Mesodermal cell (in vitro differentiated cells): ENCODE measurements at regions not wholly inside any gene's neighbourhood (a gene's known extent, or its start where the extent isn't known, plus 50 kb on each side); places are given as distances from the start of the nearest gene placed in this dataset.
A peak's percentile ranks its signal among the peaks of the same experiment; 100 is the strongest.

Source experiments
- H3K27ac ChIP-seq: 2 replicates; pipeline ENCODE4 v1.7.0; 2013; ENCODE audit warnings: mild to moderate bottlenecking, low read depth, low read length, moderate library complexity; ENCODE audit not compliant: severe bottlenecking
- H3K36me3 ChIP-seq: 2 replicates; pipeline ENCODE4 v1.7.1; 2013; ENCODE audit warnings: mild to moderate bottlenecking, low read length, moderate library complexity; ENCODE audit not compliant: control insufficient read depth, insufficient read depth
- H3K4me1 ChIP-seq: one replicate; pipeline ENCODE4 v1.7.1; 2013; ENCODE audit warnings: mild to moderate bottlenecking, low read length; ENCODE audit not compliant: insufficient read depth, control insufficient read depth, poor library complexity, severe bottlenecking
- H3K4me3 ChIP-seq: 2 replicates; pipeline ENCODE4 v1.7.0; 2013; ENCODE audit warnings: low read length, control low read depth, mild to moderate bottlenecking; ENCODE audit not compliant: insufficient read depth, poor library complexity, severe bottlenecking; ENCODE audit errors: extremely low read depth
- H3K9me3 ChIP-seq: 2 replicates; pipeline ENCODE4 v1.7.1; 2013; ENCODE audit warnings: mild to moderate bottlenecking, low read length, moderate library complexity; ENCODE audit not compliant: control insufficient read depth
- WGBS, 2 experiments: methylation state at CpG; one replicate each; pipeline ENCODE4 v1.1.5; 2013; ENCODE audit warnings: missing lambda C conversion rate in 2 of 2; ENCODE audit not compliant: insufficient coverage in 2 of 2; 5-methylcytosine and 5-hydroxymethylcytosine counted together

DNA sequence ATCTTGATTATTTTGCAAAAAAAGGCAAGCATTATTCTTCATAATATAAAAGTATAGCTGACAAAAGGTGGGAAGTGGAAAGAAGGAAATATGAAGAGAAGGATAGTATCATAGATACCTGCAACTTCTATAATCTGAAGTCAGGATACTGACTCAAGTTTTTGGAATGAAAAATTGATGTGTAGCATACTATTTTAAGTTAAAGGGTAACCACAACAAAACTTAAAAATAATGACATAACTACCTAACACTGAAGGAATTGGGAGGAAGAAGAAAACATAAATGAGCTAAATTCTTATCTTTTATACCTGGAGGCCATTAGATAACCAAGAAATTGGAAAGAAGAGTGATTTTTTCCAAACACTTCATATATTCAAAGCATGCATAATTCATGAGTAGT lies 51.8 kb upstream of the TLE1 start:
- H3K4me3 ChIP-seq = no peak overlapping the region
- H3K27ac ChIP-seq = no peak overlapping the region
- H3K36me3 ChIP-seq = no peaks in the 10 kb centered on the region
- H3K4me1 ChIP-seq = peaks cover 9% of the 10 kb centered on the region
- H3K9me3 ChIP-seq = no peaks in the 10 kb centered on the region

DNA sequence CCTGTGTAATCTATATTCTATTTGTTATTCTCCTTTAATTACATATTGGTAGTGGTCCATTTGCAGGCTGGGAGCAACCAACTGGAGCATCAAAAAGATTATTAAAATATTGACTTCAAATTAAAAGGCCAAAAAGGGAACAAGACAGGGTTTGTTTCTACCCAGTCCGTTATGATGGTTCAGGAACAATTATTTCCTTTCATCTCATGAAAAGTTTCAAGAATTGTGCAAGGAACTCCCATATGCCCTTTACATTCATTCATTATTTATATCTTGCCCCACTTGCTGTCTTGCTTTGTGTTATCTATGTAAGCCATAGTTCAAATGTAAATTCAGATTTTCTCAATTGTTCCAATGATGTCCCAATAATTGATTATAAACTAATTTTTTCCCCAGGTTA lies 58.7 kb upstream of the TLE1 start:
- Histone ChIP-seq H3K4me3 (no peak overlapping the region), H3K27ac (no peak overlapping the region), H3K9me3 (no peaks in the 10 kb centered on the region), H3K36me3 (no peaks in the 10 kb centered on the region), H3K4me1 (no peaks in the 10 kb centered on the region)
- WGBS, 2 experiments = 100% methylated on average over 1 of the region's 1 CpG; no CpG with 5 or more reads in 1 of the 2 experiments

DNA sequence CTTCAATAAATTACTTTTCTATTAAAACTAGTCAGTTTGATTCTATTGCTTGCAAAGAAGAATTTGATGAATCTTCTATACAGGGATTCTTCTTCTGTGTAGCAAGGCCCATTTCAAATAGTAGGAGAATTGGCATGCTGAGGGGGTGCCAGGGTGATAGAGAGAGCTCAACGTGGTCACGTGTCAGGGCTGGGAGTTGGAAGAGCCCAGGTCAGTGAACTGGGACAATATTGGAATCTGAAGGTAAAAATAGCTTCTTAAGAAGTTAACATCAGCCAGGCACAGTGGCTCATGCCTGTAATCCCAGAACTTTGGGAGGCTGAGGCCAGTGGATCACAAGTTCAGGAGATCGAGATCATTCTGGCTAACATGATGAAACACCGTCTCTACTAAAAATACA lies 64.1 kb upstream of the TLE1 start:
- 91 to 94% methylated on average over 4 of the region's 4 CpGs for WGBS, 2 experiments
- Histone ChIP-seq H3K27ac (no peak overlapping the region), H3K4me1 (peaks cover 7% of the 10 kb centered on the region), H3K4me3 (no peak overlapping the region), H3K36me3 (no peaks in the 10 kb centered on the region), H3K9me3 (no peaks in the 10 kb centered on the region)

DNA sequence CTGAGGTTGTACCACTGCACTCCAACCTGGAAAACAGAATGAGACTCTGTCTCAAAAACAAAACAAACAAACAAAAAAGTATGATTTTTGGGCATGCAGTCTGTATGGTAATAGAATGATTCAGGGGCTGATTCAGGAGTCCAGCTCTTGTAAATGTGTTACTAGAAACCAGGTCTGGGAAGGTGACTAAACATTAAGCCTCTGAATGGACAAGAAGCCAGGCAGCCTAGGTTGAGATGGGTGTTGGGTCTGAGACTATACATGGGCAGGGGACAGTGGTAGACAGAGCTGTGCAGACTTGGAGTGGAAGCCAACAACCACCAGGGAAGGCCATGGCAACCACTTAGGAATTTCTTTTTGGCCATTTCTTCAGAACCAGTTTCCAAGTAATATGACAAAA lies 64.9 kb upstream of the TLE1 start:
- Histone ChIP-seq H3K4me3 (no peak overlapping the region), H3K4me1 (peaks cover 7% of the 10 kb centered on the region), H3K27ac (no peak overlapping the region), H3K36me3 (no peaks in the 10 kb centered on the region), H3K9me3 (no peaks in the 10 kb centered on the region)

DNA sequence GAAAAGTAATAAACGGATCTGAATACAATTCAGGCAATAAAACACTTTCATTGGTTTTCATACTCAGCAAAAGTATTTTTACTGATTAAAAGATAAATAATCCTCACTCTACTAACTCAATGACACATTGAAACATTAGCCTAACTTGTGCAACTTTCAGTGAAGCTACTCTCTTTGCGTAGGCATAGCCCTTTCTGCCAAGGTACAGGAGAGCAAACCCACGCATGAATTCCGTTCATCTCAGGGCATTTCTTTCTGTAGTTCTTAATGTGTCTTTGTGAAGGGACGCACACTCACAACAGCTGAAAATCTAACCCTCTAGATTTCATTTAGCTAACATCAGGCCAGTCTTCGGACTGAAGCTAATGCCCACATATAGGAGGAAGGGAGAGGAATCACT lies 66.4 kb upstream of the TLE1 start:
- H3K36me3 ChIP-seq = no peaks in the 10 kb centered on the region
- whole genome bisulfite sequencing, 2 experiments = 80 to 100% methylated on average over 1 to 2 of the region's 6 CpGs
- no peak overlapping the region for H3K4me3 ChIP-seq
- no peak overlapping the region for H3K27ac ChIP-seq
- no peaks in the 10 kb centered on the region for H3K9me3 ChIP-seq
- H3K4me1 ChIP-seq = peaks cover 13% of the 10 kb centered on the region

DNA sequence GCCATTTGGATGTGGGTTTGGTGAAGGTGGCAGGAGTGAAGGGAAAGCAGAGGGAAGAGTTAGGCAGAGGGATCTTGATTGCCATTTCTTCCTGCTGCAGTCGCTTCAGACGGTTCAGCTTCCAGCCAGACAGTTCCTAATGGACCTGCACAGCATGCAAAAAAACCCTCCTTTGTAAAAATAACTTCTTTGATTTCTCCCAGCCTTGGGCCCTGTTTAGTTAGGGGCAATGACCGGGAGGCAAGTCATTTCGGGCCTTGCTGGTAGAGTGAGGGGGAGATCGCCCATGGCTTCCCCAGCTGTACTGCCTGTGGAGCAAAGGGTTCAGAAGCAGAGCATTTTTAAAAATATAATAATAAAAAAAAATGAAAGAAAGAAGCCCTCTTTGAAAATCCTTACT lies 67.2 kb upstream of the TLE1 start:
- Histone ChIP-seq H3K4me1 (peaks cover 13% of the 10 kb centered on the region), H3K36me3 (no peaks in the 10 kb centered on the region), H3K4me3 (no peak overlapping the region), H3K9me3 (no peaks in the 10 kb centered on the region), H3K27ac (no peak overlapping the region)
- WGBS, 2 experiments = 83% methylated on average over 1 of the region's 5 CpGs; no CpG with 5 or more reads in 1 of the 2 experiments

DNA sequence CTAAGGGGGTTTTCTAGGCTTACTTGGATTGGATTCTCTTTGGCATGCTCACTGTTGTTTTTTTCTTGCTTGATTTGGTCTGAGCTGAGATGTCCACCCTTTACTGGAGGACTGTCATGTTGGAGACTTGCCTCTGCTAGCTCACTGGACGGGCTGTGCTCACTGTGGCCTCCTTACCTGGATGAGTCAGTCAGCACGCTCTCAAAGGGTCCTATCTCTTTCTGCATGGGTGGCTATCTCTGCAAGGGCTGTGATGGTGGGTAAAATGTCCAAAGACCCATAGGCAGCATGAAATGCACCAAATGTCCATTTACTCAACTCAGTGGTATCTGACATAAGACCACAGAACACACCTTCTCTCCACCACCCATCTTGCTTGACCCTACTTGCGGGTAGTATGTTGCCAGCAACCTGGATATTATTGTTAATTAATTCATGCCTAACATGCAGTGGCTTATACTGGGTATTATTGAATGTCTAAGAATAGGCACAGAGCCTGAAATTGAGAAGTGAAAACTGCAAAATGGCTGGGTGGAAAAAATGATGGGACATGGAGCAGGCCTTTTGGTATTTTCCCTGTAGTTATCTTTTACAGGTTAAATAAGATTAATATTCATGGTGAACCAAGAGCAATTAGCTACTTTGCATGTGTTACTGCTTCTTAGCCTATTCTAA lies 68.9 kb upstream of the TLE1 start:
- no peaks in the 10 kb centered on the region for H3K9me3 ChIP-seq
- H3K27ac ChIP-seq = no peak overlapping the region
- H3K4me1 ChIP-seq = peaks cover 13% of the 10 kb centered on the region
- no peak overlapping the region for H3K4me3 ChIP-seq
- WGBS, 2 experiments = 83% methylated on average over 2 of the region's 3 CpGs; no CpG with 5 or more reads in 1 of the 2 experiments
- H3K36me3 ChIP-seq = no peaks in the 10 kb centered on the region

DNA sequence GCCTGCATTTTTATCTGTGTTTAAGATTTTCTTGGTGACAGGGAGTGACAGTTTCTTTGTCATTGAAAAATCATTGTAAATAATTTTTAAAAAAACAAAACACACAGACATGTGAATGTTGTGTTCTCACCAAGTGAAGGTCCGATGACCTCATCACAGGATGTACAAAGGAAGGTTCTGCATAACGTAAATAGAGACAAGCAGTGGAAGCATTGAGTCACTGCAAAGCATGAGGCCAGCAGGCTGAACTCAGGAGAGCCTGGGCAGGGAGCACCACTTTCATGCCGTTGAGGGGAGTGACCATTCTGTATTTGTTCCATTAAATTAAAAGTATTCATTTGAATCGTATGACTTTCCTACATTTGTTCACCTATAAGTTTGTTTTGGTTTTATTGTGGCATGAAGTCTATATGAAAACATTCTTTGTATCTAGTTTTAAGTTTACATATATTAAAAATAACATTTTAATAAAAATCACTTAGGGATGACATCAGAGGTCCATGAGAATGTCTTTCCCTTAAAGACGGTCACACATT lies 70.4 kb upstream of the TLE1 start:
- Histone ChIP-seq H3K27ac (peak overlapping the region; percentile 93), H3K36me3 (no peaks in the 10 kb centered on the region), H3K4me1 (peaks cover 13% of the 10 kb centered on the region), H3K9me3 (no peaks in the 10 kb centered on the region), H3K4me3 (no peak overlapping the region)
- WGBS, 2 experiments = 51 to 71% methylated on average over 2 of the region's 5 CpGs

DNA sequence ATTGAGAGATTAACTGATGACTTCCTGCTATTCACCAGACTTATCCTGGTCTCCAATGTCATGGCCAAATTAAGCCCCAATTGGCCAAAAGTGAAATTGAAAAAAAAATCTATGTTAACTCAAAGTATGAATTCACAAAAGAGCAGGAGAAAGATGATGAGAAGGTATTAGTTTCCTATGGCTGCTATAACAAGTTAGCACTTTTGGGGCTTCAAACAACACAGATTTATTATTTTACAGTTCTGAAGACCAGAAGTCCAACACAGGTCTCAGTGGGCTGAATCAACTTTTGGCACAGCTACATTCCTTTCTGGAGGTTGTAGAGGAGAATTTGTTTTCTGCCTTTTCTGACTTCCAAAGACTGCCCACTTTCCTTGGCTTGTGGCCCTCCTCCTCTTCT lies 78.6 kb upstream of the TLE1 start:
- H3K27ac ChIP-seq = no peak overlapping the region
- peaks cover 10% of the 10 kb centered on the region for H3K9me3 ChIP-seq
- peaks cover 13% of the 10 kb centered on the region for H3K4me1 ChIP-seq
- no peaks in the 10 kb centered on the region for H3K36me3 ChIP-seq
- H3K4me3 ChIP-seq = no peak overlapping the region

DNA sequence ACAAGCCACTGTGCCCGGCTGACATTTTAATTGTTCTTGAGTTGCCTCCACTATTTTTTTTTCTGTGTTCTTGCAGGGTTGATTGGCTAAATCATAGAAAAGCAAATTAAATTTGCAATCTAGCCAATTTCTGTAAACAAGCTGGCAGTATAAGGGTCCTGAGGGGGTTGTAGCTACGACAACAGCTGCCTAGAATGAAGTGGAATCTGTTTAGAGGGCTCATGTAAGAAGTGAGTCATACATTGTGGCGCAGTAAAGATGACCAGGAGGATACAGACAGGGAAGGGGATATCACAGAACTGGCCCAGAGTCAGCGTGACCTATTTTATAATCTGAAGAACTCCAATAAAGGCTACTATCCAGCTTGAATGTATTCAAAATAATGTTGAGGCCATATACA lies 82.2 kb upstream of the TLE1 start:
- Histone ChIP-seq H3K4me3 (no peak overlapping the region), H3K27ac (peak overlapping the region; percentile 79), H3K9me3 (peaks cover 10% of the 10 kb centered on the region), H3K36me3 (no peaks in the 10 kb centered on the region), H3K4me1 (peaks cover 8% of the 10 kb centered on the region)
- 58 to 100% methylated on average over 1 to 3 of the region's 4 CpGs for WGBS, 2 experiments

DNA sequence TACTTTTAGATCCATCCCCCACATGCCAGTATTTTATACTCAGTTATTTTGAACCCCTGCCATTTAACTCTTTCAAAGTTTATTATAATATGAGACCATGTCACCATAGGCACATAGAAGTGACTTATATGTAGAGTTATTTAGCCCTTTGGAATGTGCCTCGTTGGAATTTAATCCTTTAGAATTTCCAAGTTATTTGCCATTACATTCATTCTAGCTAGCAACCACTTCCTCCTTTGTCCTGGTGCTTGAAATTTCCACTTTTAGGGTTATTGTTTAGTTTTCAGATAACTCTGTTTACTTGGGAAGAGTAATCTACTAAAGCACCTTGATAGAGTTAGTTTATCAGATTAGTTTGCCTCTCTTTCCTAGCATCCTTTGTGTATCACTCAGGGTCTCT lies 82.8 kb upstream of the TLE1 start:
- Histone ChIP-seq H3K36me3 (no peaks in the 10 kb centered on the region), H3K9me3 (peaks cover 10% of the 10 kb centered on the region), H3K27ac (peak overlapping the region; percentile 79), H3K4me3 (no peak overlapping the region), H3K4me1 (peaks cover 8% of the 10 kb centered on the region)
- WGBS, 2 experiments = no CpG with 5 or more reads among the region's 1 CpG
